ENCODE measurements at regions not wholly inside any gene's neighbourhood (a gene's known extent, or its start where the extent isn't known, plus 50 kb on each side); places are given as distances from the start of the nearest gene placed in this dataset.
"Not testable (repeated sequence)": the region's sequence is repeated elsewhere in the genome, so short reads cannot be mapped to it uniquely, and the experiment has no call there.

DNA sequence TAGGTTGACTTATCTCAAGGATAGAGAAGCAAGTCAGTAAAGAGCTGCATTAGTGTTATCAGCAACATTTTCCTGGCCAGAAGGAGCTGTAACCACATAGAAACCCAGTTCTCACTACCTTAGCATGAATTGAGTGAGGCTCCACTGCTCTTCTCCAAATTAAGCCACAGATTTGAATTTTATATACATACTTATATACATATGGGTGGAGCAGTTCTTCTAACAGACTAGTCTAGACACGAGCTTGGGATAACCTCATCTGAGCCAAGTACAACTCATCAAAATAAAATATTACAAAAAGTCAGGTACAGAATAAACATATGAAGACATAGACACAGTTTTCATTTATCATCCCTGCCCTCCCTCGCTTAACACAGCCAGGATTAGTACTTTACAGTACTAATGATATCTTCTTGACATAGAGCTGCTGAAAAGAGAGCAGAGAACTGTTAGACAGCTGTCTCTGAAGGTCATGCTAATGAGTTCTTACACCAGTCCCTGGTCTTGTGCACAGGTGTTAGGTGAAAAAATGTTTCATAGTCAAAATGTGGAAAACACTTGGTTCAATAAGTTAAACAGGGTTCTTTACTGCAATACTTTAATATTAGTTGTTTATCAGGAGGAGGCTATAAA, 147.4 kb upstream of the HTR1E start:
- 38% methylated on average over 2 of the region's 2 CpGs for WGBS

DNA sequence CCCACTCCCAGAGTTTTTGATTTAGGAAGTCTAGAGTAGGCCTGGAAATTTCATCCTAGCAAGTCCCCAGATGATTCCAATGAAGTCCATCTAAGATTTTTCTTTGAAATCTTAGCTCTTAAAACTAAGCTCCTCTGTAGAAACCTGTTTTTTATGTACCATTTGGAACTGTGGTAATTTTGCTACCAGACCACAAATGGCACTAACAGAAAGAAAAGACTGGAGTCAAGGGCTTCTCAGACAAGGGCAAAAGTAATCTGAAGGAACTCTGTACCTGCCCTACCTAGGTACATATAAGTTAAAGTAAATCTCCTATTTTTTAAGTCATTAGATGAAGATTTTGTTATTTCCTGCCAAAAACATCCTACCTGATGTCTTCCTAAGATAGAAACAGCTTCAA, 155.0 kb upstream of the HTR1E start:
- intact Hi-C loops (cut with DNase I): no loop called here
- no peak for DNase-seq (ENCODE audit: low spot score)

More for the DNA sequence above, 147.4 kb upstream of the HTR1E start:
- Histone ChIP-seq H3K4me1 (replicated peaks) (no peaks in the 10 kb centered on the region), H3K36me3 (no peaks in the 10 kb centered on the region), H3K27ac (no peak overlapping the region), H3K9me3 (no peaks in the 10 kb centered on the region), H3K27me3 (replicated peaks; ENCODE audit: insufficient read depth) (no peaks in the 10 kb centered on the region), H3K4me3 (no peak overlapping the region)
- TF ChIP-seq, protein P1, sequence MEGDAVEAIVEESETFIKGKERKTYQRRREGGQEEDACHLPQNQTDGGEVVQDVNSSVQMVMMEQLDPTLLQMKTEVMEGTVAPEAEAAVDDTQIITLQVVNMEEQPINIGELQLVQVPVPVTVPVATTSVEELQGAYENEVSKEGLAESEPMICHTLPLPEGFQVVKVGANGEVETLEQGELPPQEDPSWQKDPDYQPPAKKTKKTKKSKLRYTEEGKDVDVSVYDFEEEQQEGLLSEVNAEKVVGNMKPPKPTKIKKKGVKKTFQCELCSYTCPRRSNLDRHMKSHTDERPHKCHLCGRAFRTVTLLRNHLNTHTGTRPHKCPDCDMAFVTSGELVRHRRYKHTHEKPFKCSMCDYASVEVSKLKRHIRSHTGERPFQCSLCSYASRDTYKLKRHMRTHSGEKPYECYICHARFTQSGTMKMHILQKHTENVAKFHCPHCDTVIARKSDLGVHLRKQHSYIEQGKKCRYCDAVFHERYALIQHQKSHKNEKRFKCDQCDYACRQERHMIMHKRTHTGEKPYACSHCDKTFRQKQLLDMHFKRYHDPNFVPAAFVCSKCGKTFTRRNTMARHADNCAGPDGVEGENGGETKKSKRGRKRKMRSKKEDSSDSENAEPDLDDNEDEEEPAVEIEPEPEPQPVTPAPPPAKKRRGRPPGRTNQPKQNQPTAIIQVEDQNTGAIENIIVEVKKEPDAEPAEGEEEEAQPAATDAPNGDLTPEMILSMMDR (IDR thresholded peaks at IDR 0.05): no peak
- TF ChIP-seq POLR2A (IDR thresholded peaks at IDR 0.05) (no peak), POLR2AphosphoS5 (IDR thresholded peaks at IDR 0.05) (no peak)
- intact Hi-C loops (cut with DNase I): no loop called here
- DNase-seq (ENCODE audit: low spot score): no peak

DNA sequence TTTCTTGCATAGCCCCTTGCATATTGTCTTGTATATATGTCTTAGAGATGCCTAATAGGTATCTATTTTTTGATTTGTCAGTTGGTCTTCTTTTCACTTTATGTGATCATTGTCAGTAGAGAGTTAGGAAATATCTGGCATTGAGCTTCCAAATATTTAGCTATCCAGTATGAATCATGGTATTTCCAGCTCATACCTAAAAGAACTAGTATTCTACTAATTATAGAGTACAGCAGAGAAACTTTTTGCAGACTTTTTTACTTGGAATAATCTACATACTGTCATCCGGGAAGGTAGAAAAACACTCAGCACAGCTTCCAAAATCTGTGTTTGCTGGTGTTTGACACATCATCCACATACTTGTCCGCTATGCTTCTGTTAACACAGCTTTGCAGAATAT, 156.4 kb upstream of the HTR1E start:
- 86% methylated on average over 2 of the region's 2 CpGs for WGBS
- H3K9me3 ChIP-seq: no peaks in the 10 kb centered on the region
- intact Hi-C loops (cut with DNase I): no loop called here
- TF ChIP-seq POLR2AphosphoS5 (IDR thresholded peaks at IDR 0.05) (no peak), POLR2A (IDR thresholded peaks at IDR 0.05) (no peak)
- TF ChIP-seq, protein P1 (IDR thresholded peaks at IDR 0.05): no peak
- H3K27me3 ChIP-seq (replicated peaks; ENCODE audit: insufficient read depth): no peaks in the 10 kb centered on the region
- H3K36me3 ChIP-seq: no peaks in the 10 kb centered on the region
- no peak for DNase-seq (ENCODE audit: low spot score)
- H3K4me3 ChIP-seq: no peak overlapping the region
- H3K27ac ChIP-seq: no peak overlapping the region
- H3K4me1 ChIP-seq (replicated peaks): no peaks in the 10 kb centered on the region

More for the DNA sequence above, 155.0 kb upstream of the HTR1E start:
- no peaks in the 10 kb centered on the region for H3K9me3 ChIP-seq
- no peak overlapping the region for H3K4me3 ChIP-seq
- H3K4me1 ChIP-seq (replicated peaks): no peaks in the 10 kb centered on the region
- H3K27ac ChIP-seq: no peak overlapping the region
- H3K36me3 ChIP-seq: no peaks in the 10 kb centered on the region
- TF ChIP-seq, protein P1 (IDR thresholded peaks at IDR 0.05): no peak
- TF ChIP-seq POLR2A (IDR thresholded peaks at IDR 0.05): no peak
- no peak for TF ChIP-seq POLR2AphosphoS5 (IDR thresholded peaks at IDR 0.05)
- H3K27me3 ChIP-seq (replicated peaks; ENCODE audit: insufficient read depth): no peaks in the 10 kb centered on the region

DNA sequence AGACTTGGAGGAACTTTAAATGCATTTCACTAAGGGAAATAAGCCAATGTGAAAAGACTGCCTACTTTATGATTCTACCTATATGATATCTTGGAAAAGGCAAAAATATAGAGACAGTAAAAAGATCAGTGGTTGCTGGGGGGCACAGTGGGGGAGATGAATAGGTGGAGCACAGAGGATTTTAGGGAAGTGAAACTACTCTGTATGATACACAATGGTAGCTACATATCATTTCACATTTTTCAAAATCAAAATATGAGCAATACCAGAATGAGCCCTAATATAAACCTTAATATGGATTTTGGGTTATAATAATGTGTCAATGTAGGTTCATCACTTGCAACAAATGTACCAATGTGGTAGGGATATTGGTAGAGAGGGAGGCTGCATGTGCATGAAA, 161.4 kb upstream of the HTR1E start:
- Histone ChIP-seq H3K36me3 (no peaks in the 10 kb centered on the region), H3K9me3 (no peaks in the 10 kb centered on the region), H3K4me1 (replicated peaks) (no peaks in the 10 kb centered on the region), H3K4me3 (no peak overlapping the region), H3K27ac (no peak overlapping the region), H3K27me3 (replicated peaks; ENCODE audit: insufficient read depth) (no peaks in the 10 kb centered on the region)
- no peak for DNase-seq (ENCODE audit: low spot score)
- intact Hi-C loops (cut with DNase I): no loop called here
- no peak for TF ChIP-seq POLR2AphosphoS5 (IDR thresholded peaks at IDR 0.05)
- TF ChIP-seq, protein P1 (IDR thresholded peaks at IDR 0.05): no peak
- no peak for TF ChIP-seq POLR2A (IDR thresholded peaks at IDR 0.05)

DNA sequence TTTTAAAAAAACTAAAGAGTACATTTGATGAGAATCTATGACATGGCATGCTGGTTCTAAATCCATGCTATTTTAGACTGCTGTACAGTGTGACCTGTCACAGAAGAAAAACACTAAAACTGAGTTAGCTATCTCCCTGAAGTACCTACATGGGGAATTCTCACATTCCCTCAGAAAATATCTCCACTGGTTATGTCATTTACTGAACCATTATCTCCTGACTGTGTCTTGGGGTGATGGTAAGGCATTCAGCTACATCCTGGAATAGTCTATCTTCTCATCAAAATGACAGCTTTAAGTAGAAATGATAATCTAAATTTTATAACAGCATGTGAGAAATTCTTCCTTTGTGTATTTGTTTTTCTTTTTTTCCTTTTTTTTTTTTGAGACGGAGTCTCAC, 172.1 kb upstream of the HTR1E start:
- Histone ChIP-seq H3K4me1 (replicated peaks) (no peaks in the 10 kb centered on the region), H3K9me3 (no peaks in the 10 kb centered on the region), H3K27ac (no peak overlapping the region), H3K27me3 (replicated peaks; ENCODE audit: insufficient read depth) (no peaks in the 10 kb centered on the region), H3K36me3 (no peaks in the 10 kb centered on the region), H3K4me3 (no peak overlapping the region)
- intact Hi-C loops (cut with DNase I): no loop called here
- TF ChIP-seq, protein P1 (IDR thresholded peaks at IDR 0.05): no peak
- TF ChIP-seq POLR2A (IDR thresholded peaks at IDR 0.05) (no peak), POLR2AphosphoS5 (IDR thresholded peaks at IDR 0.05) (no peak)
- DNase-seq (ENCODE audit: low spot score): no peak
- WGBS: 92% methylated on average over 1 of the region's 1 CpG

DNA sequence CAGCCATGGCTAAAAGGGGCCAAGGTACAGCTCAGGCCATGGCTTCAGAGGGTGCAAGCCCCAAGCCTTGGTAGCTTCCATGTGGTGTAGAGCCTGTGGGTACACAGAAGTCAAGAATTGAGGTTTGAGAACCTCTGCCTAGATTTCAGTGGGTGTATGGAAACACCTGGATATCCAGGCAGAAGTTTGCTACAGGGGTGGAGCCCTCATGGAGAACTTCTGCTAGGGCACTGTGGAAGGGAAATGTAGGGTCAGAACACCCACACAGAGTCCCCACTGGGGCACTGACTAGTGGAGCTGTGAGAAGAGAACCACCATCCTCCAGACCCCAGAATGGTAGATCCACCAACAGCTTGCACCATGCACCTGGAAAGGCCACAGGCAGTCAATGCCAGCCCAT, 177.4 kb upstream of the HTR1E start:
- intact Hi-C loops (cut with DNase I); H3K27ac ChIP-seq; H3K36me3 ChIP-seq; H3K4me1 ChIP-seq (replicated peaks); DNase-seq (ENCODE audit: low spot score); H3K9me3 ChIP-seq; H3K4me3 ChIP-seq; H3K27me3 ChIP-seq (replicated peaks; ENCODE audit: insufficient read depth): not testable (repeated sequence)

All from prostate gland (tissue), 2 donors.